ENCODE measurements at regions not wholly inside any gene's neighbourhood (a gene's known extent, or its start where the extent isn't known, plus 50 kb on each side); places are given as distances from the start of the nearest gene placed in this dataset.
"Not testable (repeated sequence)": the region's sequence is repeated elsewhere in the genome, so short reads cannot be mapped to it uniquely, and the experiment has no call there.

DNA sequence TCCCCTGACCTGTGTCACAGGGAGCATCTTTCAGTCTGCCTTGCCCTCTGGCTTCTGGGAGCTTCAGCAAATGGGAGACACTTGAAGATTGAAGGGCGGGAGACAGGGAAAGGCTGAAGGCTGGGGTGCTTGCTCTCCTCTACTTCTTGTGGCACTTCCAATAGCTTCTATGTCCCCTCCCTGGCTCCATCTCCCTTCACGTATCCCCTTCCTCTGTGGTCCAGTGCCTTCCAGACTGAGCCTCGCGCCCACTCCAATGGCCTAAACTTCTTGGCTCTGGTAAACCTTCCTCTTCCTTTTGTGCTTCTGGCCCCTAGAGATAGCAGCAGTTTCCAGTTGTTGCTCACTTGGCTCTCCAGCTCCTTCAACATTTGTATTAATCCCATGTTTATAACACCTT is 69.8 kb upstream of the TOPAZ1 start:
- H3K4me3 ChIP-seq, result no peak overlapping the region
- DNase-seq, result no peak
- intact Hi-C loops (cut with DNase I), result no loop called here
- H3K27me3 ChIP-seq, result peaks cover 0 to 5% of the 10 kb centered on the region in 2 donors
- no peak overlapping the region for H3K27ac ChIP-seq
- no peaks in the 10 kb centered on the region for H3K9me3 ChIP-seq
- H3K36me3 ChIP-seq, result no peaks in the 10 kb centered on the region
- ATAC-seq, result no peak
- TF ChIP-seq, protein P1, sequence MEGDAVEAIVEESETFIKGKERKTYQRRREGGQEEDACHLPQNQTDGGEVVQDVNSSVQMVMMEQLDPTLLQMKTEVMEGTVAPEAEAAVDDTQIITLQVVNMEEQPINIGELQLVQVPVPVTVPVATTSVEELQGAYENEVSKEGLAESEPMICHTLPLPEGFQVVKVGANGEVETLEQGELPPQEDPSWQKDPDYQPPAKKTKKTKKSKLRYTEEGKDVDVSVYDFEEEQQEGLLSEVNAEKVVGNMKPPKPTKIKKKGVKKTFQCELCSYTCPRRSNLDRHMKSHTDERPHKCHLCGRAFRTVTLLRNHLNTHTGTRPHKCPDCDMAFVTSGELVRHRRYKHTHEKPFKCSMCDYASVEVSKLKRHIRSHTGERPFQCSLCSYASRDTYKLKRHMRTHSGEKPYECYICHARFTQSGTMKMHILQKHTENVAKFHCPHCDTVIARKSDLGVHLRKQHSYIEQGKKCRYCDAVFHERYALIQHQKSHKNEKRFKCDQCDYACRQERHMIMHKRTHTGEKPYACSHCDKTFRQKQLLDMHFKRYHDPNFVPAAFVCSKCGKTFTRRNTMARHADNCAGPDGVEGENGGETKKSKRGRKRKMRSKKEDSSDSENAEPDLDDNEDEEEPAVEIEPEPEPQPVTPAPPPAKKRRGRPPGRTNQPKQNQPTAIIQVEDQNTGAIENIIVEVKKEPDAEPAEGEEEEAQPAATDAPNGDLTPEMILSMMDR (IDR thresholded peaks at IDR 0.05), result no peak
- no peaks in the 10 kb centered on the region for H3K4me1 ChIP-seq

DNA sequence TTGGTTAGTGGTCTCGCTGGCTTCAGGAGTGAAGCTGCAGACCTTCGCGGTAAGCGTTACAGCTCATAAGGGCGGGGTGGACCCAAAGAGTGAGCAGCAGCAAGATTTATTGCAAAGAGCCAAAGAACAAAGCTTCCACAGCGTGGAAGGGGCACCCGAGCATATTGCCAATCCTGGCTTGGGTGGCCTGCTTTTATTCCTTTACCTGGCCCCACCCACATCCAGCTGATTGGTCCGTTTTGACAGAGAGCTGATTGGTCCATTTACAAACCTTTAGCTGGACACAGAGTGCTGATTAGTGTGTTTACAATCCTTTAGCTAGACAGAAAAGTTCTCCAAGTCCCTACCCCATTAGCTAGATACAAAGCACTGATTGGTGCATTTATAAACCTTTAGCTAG is 69.0 kb upstream of the TOPAZ1 start:
- ATAC-seq; H3K27me3 ChIP-seq; H3K36me3 ChIP-seq; DNase-seq; H3K9me3 ChIP-seq; H3K4me1 ChIP-seq; H3K27ac ChIP-seq; H3K4me3 ChIP-seq; intact Hi-C loops (cut with DNase I): not testable (repeated sequence)

DNA sequence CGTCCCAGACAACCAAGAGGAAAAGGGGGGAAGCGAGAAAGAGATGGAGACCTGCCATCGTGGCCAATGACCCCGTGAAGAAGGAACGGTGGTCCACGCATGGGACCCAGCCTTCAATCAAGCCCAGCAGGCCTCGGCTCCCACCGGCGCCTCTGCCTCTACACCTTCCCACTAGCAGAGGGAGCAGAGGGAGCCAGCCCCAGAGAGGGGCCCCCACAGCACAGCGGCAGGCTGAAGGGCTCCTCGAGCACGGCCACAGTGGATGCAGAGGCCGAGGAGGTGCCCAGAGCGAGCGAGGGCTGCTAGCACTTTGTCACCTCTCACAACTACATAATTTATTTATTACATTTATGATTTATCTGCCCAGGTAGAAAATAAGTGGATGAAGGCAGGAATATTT is 68.4 kb upstream of the TOPAZ1 start:
- peaks cover 0 to 5% of the 10 kb centered on the region in 2 donors for H3K27me3 ChIP-seq
- H3K27ac ChIP-seq, result no peak overlapping the region
- H3K4me3 ChIP-seq, result no peak overlapping the region
- ATAC-seq (no peak), DNase-seq (peak in 1 of 4 donors; percentile 52)
- H3K4me1 ChIP-seq, result no peaks in the 10 kb centered on the region
- no peaks in the 10 kb centered on the region for H3K36me3 ChIP-seq
- H3K9me3 ChIP-seq, result no peaks in the 10 kb centered on the region
- TF ChIP-seq, protein P1 (IDR thresholded peaks at IDR 0.05), result no peak
- intact Hi-C loops (cut with DNase I), result no loop called here

DNA sequence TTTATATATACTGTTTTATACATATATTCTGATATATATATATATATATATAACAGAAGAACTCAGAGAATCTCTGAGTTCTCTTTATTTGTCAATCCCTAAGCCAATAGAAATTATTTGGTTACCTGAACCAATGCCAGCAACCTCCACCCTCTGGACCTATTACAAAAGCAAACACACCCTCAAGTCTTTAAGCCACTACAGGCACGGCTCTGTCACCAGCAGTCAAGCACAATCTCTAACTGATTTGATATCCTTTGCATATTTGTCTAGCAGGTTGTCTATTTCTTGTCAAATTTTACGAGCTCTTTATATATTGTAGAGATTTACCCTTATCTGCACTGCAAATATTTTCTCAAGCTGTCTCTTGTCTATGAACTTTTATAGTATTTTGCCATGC is 66.6 kb upstream of the TOPAZ1 start:
- H3K9me3 ChIP-seq, result no peaks in the 10 kb centered on the region
- H3K4me1 ChIP-seq, result no peaks in the 10 kb centered on the region
- no peak for DNase-seq
- H3K27me3 ChIP-seq, result peaks cover 0 to 5% of the 10 kb centered on the region in 2 donors
- TF ChIP-seq, protein P1 (IDR thresholded peaks at IDR 0.05), result no peak
- ATAC-seq, result no peak
- intact Hi-C loops (cut with DNase I), result no loop called here
- H3K27ac ChIP-seq, result no peak overlapping the region
- no peaks in the 10 kb centered on the region for H3K36me3 ChIP-seq
- H3K4me3 ChIP-seq, result no peak overlapping the region

DNA sequence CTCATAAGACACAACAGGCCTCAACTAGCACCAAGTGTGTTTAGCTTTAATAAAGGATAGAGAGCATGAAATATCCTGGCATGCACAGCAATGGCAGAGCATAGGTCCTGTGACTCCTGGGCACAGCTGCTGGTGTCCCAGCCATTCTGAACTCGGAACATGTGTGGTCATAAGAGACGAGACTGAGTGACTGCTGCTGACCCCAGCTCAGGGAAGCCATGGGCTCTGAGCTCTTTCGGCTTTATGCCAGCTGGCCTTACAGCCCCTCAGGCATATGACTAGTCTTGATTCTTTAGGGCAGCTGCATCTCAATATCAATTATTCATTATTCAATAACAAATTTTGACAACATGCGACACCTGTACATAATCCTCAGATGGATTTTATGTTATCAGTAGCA is 62.4 kb upstream of the TOPAZ1 start:
- no peaks in the 10 kb centered on the region for H3K4me1 ChIP-seq
- TF ChIP-seq, protein P1 (IDR thresholded peaks at IDR 0.05), result no peak
- intact Hi-C loops (cut with DNase I), result no loop called here

DNA sequence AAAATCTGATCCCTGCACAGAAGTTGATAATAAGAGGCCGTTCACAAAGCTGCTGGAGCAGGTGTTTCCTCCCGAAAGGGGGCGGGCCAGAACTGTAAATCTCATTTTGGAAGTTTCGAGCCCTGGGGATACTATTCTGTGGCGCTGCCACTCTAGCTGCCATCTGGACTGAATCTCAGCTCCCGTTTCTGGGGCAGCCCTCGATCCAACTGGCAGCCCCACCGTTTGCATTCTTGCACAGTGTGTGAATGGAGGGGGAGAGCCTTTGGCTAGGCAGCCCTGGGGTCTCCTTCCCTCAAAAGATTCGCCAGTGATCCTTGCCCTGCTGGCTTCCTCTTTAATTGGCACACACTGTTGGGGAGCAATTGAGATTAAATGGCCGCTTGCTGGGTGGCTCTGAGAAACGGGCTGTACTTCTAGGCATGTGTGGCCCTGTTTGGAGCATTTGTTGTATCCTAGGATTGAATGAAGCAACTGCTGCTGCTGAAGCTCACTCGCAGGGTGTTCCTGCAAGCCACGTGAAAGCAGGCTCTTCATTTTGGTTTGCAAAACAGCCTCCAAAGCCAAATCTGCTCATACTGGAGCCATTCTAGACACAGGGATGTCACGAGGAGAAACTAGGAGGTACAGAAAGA is 57.2 kb upstream of the TOPAZ1 start:
- no peaks in the 10 kb centered on the region for H3K4me1 ChIP-seq
- H3K27me3 ChIP-seq, result no peaks in the 10 kb centered on the region
- no peak for ATAC-seq
- H3K9me3 ChIP-seq, result no peaks in the 10 kb centered on the region
- H3K4me3 ChIP-seq, result no peak overlapping the region
- DNase-seq, result no peak
- TF ChIP-seq, protein P1 (IDR thresholded peaks at IDR 0.05), result no peak
- intact Hi-C loops (cut with DNase I), result no loop called here
- H3K36me3 ChIP-seq, result no peaks in the 10 kb centered on the region
- H3K27ac ChIP-seq, result no peak overlapping the region

More for the DNA sequence above, 62.4 kb upstream of the TOPAZ1 start:
- Histone ChIP-seq H3K4me3 (no peak overlapping the region), H3K9me3 (no peaks in the 10 kb centered on the region), H3K27ac (no peak overlapping the region), H3K27me3 (no peaks in the 10 kb centered on the region), H3K36me3 (no peaks in the 10 kb centered on the region)
- DNase-seq (no peak), ATAC-seq (no peak)
